Stimulated activated CD4-positive, alpha-beta T cell treated with anti-CD3 and anti-CD28 coated beads, TNF-alpha, amount 100 ng/mL, for 1 hour (primary cell): ENCODE measurements at regions not wholly inside any gene's neighbourhood (a gene's known extent, or its start where the extent isn't known, plus 50 kb on each side); places are given as distances from the start of the nearest gene placed in this dataset.
"Not testable (repeated sequence)": the region's sequence is repeated elsewhere in the genome, so short reads cannot be mapped to it uniquely, and the experiment has no call there.

Experiments used
- DNase-seq, 3 donors: peaks; one replicate each; pipeline ENCODE4 v3.0.0-alpha.2; 2020; ENCODE audit warnings: low read depth in 3 of 3, low spot score in 1 of 3

DNA sequence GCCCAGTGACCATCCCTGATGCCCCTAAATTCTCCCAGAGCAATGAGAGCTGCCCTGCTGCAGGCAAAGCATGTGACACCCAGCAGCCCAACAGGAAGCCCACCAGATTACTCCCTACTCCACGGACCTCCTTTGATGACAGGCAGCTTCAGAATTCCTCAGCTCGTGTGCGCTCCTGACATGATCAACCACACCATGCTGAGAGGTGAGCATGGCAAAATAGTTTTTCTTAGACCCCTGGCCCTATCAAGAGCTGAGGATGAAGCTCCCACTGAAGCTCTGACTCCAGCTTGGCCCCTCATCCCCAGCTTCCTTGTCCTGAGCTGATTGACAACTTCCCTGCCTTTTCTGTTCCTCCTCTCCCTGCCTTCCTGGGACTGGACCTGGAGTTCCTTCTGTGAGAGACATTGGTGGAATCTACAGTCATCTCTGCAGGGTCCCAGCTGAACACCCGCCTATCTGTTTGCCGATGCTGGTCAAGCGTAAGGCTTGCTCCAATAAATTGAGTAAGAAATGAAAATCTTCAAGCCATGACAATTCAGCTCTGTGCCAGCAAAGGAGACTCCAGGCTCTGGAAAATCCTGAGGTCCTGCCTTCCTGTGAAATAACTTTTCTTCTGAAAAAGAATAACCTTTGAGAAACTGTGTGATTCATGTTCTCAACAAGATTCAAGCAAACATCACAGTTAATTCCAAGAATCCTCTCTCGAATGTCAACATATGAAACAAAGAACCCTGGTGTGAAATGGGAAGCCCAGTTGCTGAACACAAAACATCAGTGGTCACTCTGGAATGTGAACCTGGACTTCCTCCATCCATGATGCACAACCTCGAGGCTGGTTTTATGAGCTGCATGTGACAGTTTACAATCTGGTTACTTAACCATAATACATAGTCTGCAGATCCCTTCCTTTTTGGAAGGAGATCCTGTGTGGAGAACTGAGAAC lies 201.1 kb downstream of the SPP2 start:
- no peak for DNase-seq

DNA sequence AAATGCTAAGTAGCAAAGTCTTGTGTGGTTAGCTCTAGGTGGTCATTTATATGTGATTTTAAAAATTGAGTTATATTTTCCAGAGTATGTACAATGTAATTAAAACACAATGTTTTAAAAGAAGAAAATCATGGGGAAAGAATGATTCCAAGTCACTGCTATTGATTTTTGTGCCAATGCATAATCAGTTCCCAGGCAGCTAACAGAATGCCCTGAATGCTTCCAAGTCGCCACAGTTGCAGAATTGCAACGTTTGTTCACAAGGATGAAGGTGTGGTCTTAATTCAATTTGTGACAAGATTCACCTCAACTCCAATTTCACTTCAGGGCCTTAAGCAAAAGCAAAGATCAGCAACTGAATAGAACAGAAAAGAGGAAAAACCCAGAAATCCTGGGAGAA lies 200.4 kb downstream of the SPP2 start:
- no peak for DNase-seq

DNA sequence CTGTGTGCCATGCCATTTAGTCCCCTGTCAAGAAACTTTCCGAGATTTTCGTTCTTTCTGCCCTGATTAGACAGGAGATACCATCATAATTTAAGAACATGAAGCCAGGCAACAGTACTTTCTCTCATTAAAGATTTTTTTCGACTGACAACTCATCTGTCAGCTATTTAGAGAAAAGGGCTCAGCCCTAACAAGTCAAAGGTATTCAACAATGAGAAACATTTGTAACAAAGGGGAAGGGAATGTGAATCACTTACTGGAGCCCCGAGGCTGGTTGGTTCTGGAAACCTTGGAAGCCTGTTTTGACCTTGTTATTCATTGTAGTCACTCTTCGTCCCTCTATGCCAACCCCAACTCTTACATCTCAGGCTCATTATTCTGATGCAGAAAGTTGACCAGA lies 199.4 kb downstream of the SPP2 start:
- no peak for DNase-seq

DNA sequence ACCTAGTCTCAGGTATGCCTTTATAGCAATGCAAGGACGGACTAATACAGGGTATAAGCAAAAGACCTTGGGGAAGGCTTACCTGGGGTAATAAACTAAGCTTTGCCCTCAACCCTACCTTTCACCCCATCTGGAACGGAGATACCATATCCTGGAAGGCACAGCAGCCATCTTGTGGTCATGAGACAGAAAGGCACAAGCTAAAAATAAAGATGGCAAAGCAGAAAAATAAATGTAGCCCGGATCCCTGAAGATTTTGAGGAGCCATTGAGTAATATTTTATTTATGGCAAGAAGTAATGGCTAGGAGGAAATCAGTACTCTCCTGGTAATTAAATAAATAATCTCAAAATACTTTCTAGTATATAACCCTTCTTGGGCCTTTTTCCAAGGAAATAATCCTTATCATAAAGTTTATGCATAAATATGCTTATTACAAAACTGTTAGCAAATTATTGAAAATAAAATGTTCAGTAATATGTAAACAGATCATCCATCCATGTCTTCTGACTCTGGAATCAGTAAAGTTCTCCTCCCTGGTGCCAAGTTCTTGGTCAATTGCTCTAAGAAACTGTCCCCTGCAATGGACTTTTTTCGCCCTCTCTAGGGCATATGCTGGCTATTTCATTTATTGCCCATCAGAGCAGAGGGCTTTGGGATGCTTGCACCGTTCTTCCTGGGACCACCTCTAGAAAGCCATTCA lies 198.7 kb downstream of the SPP2 start:
- DNase-seq, result no peak

DNA sequence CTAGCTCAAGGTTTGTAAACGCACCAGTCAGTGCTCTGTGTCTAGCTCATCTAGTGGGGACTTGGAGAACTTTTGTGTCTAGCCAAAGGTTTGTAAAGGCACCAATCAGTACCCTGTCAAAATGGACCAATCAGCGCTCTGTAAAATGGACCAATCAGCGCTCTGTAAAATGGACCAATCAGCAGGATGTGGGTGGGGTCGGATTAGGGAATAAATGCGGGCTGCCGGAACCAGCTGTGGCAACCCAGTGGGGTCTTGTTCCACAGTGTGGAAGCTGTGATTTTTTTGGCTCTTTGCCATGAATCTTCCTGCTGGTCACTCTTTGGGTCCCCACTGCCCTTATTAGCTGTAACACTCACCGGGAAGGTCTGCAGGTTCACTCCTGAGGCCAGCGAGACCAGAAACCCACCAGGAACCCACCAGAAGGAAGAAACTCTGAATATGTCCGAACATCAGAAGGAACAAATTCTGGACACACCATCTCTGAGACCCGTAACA lies 197.8 kb downstream of the SPP2 start:
- not testable (repeated sequence) for DNase-seq

DNA sequence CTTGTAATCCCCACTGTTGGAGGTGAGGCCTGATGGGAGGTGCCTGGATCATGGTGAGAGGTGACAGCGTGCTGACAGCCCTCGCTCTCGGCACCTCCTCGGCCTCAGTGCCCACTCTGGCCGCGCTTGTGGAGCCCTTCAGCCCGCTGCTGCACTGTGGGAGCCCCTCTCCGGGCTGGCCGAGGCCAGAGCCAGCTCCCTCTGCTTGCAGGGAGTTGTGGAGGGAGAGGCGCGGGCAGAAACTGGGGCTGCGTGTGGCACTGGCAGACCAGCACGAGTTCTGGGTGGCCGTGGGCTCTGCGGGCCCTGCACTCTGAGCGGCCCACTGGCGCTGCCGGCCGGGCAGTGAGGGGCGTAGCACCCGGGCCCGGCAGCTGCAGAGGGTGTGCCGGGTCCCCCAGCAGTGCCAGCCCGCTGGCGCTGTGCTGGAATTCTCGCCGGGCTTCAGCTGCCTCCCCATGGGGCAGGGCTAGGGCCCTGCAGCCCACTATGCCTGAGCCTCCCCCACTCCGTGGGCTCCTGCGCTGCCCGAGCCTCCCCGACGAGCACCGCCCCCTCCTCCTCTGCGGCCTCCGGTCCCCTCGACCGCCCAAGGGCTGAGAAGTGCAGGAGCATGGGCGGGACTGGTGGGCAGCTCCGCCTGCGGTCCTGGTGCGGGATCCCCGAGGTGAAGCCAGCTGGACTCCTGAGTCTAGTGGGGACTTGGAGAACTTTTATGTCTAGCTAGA lies 197.1 kb downstream of the SPP2 start:
- DNase-seq, result no peak

DNA sequence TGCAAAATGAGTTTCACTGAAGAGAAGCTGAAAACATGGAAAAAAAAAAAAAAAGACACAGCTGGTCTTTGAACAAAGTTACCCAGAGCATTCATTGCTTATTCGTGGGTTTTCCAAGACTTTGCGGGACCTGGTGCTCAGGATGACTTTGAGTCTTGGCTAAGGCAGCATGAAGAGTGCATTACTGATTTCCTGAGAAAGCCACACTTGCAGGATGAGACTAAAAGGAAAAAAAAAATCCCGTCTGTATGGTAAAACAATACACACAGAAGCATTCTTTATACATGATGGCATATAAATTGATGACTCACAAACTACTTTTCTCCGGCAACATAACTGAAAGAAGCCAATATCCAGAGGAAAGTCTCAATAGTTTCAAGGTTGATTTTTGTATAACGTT lies 195.4 kb downstream of the SPP2 start:
- DNase-seq, result no peak

DNA sequence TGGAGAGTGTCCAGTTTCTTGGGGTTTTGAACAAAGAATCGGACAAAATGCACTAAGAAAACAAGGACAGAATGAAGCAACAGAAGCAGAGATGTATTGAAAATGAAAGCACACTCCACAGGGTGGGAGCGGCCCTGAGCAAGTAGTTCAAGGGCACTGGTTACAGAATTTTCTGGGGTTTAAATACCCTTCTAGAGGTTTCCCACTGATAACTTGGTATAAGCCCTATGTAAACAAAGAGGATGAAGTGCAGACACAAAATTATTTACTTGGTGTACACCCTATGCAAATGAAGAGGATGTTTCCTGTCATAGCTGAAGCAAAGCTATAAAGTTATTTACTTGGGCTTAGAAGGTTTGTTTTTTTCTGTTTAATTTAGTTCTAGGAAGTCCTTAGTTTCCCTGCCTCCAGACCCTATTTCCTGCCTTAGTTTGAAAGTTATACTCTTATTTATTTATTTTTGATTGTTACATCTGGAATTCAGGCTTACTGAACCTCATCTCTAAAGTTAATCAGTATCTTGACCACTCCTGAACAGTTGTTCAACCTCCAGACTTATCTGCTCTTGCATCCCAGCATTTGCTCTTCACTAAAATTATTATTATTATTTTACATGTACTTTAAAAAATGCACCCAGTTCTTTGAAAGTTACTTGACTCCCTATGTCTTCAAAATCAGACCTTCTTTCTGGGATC lies 193.5 kb downstream of the SPP2 start:
- DNase-seq, result no peak

DNA sequence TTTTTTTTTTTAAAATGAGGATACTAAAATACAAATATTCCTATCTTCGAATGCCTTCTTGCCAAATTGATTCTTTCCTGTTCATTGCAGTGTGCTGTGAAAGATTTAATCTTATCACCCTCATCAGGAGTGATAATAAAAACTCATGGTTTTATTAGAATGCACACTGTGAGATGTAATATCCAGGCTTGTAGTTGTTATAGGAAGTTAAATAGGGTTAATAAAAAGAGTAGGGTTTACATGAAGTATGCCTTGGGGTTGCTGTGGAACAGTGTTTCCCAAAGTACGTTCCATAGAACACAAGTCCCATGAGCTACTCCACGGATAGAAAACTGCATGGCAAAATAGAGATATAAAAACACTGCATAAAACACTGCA lies 191.9 kb downstream of the SPP2 start:
- no peak for DNase-seq

DNA sequence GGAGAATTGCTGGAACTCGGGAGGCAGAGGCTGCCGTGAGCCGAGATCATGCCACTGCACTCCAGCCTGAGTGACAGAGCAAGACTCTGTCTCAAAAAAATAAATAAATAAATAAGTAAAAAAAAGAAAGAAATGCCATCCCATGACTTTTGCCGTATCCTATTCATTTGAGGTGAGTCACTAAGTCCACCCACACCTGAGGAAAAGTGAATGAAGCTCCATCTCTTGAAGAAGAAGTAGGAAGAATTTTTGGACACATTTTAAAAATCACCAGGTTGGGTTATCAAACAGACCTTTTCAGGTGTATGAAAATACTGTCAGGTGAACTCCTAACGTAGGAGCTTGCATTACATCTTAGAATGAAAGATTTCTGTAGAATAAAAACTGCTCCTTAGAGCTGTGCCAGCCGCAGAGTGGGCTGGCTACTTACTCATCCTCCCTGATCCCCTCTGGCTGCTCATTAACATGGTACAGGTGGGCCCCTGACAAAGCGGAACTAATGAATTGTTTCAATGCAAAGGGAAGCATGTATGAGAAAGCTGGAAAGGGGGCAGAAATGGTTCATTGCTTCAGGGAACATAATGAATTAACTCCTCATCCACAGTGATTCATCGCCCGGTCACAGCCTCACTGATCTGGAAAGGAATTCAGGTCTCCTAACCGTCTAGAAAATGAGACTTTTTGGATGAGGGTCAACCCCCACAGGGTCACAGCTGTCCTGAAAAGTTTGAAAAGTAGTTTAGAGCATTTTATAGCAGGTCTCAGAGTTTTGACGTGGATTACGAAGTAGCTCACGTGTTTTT lies 191.4 kb downstream of the SPP2 start:
- no peak for DNase-seq

DNA sequence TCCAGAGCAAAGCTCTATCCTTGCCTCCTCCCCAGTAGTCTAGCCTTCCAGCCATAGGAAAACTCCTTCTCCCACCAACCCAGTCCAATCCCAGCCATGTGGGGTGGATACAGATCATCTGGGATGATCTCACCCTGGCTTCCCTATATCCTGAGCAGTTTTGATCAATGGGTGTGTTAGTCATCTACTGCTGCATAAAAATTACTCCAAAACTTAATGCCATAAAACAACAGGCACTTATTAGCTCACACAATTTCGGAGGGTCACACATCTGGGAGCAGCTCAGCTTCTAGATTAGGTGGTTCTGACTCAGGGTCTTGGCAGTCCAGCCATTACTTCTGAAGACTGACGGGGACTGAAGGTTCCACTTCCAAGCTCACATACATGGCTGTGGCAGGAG lies 190.4 kb downstream of the SPP2 start:
- DNase-seq, result no peak

DNA sequence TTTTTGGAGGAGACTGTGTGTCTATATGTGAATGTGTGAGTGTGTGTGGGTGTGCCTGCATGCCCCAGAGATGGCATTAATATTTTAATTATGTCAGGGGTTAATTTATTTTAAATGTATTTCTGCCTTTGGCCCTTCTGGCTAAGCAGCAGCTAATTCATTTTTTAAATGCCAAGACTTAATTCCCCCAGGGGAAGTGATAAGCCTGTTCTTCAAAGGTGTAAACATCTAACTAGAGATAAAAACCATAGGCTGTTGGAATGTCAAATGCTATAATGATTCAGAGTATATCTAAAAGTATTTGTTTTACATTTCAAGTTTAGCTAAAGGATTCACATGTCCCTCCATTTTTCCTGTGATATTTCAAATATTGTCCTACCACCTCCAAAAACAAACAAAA lies 184.7 kb downstream of the SPP2 start:
- DNase-seq, result no peak

DNA sequence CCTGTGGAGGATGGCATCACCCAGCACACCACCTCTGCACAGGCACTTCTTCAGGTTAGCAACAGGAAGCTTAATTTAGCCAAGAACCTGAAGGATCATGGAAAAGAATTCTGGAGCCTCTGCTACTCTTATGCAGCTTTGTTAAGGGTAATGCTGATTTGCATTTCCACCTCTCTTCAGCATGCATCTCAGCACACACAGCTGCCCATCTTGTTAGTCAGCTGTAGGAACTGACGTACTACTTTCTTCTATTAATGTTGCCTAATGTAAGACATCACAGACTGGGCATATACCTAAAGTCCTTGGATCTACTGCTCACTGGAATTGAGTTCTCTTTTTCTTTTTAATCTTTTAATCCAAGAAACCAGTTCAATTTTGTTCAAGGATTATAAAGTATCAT lies 181.0 kb downstream of the SPP2 start:
- DNase-seq, result no peak

DNA sequence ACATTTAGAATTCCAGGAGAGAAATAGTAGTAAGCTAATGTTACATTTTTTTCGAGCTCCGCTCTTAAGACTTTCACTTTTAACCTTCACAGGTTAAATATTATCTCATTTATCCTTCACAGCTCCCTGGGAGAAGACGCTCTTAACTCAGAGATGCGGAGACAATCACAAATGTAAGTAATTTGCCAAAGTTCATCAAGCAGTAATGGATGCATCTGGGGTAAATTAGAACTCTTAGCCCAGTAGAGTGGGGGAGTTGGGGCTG lies 168.5 kb downstream of the SPP2 start:
- no peak for DNase-seq

DNA sequence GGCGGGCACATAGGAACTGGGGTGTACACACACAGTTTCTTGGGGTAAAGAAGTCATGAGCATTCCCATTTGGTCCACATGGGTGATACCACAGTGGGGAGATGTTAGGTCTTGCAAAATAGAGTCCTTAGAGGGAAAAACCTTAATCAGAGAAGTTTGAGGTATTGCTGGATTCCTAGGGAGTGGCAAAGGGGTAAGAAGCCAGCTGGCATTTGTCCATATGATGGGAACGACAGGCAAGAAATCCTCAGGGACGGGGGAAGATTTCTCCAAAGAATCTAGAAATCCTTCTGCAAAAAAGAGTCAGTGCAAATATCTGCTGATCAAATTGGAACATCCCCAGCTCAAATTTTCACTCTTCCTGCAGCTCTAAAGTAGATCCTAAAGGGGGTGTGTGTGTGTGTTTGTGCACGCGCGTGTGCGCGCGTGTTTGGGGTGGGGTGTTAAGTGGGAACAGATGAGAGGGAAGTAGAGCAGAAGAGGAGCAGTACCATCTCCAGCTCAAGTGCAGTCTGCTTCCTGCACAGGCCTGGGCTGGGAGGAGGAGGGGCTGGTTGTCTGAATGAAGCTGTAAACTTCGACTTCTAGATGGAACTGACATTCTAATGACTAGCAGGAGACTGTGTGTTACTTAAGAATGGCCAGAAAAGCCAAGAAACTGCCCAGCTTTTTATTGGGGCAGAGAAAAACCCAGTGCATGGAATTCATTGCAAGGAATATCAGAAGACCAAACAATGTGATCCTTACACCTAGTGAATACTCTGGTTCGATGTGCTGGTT lies 168.0 kb downstream of the SPP2 start:
- DNase-seq, result no peak

DNA sequence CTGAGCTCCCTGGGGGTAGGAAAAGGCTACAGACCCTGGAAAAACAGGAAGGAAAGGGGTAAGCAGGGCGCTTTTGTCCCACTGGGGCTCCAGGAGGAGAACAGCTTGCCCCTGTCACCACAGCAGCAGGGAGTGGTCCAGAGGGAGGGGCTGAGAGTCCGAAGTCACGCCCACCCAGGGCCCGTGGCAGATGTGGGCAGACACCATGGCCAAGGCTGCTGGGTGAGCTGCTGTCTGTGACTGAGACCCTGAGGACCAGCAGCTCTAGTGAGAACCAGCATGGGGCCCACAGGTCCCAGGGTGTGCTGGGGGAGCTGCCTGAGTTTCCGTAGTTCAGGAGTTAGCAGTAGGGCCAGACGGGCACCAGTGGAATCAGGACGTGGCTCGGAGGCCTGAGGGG lies 162.0 kb downstream of the SPP2 start:
- no peak for DNase-seq

DNA sequence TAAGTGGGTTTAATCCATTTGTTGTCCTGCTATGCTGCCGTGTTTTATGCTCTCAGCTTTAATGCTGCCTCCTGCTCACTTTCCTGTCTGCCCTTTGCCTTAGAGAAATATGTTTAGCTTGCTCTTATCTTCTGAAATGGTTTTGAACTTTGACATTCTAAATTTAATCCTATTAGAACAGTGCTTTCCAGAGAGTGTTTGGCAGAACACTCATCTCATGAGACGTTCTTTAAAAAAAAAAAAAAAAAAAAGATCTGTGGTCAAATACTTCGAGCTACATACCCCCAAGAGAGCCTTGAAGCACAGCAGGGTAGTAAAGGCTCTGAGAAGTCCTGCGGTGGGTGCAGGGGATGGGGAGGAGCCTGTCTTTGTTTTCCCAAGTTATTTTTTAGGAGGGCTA lies 161.3 kb downstream of the SPP2 start:
- DNase-seq, result no peak

DNA sequence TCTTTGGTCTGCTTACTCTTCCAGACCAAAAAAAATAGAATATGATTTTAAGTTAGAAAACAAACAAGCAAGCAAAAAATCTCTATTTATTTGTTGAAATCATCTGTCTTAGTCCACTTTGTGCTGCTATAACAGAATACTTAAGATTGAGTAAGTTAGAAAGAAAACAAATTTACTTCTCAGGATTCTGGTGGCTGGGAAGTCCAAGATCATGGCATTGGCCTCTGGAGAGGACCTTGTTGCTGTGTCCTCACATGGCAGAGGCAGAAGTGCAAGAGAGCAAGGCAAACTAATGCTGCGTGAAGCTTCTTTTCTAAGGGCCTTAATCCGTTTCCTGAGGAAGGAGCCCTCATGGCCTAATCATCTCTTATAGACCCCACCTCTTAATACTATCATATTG lies 156.2 kb downstream of the SPP2 start:
- no peak for DNase-seq

DNA sequence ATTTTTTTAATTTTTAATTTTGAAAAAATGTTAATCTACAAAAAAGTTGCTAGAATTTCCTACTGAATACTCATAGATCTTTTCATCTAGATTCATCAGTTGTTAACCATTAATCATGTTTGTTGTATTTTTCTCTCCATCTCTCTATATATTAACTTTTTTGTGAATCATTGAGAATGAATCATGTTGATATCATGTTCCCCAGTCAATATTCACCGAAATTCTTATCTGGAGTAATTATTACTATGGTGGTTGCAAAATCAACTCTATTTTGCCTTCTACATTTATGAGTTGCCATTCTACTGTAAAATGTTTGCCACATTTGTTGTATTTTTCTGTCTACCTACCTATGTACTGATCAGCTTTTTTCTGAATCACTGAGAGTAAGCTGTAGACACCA lies 154.0 kb downstream of the SPP2 start:
- DNase-seq, result no peak
